ENCODE measurements at regions not wholly inside any gene's neighbourhood (a gene's known extent, or its start where the extent isn't known, plus 50 kb on each side); places are given as distances from the start of the nearest gene placed in this dataset.

DNA sequence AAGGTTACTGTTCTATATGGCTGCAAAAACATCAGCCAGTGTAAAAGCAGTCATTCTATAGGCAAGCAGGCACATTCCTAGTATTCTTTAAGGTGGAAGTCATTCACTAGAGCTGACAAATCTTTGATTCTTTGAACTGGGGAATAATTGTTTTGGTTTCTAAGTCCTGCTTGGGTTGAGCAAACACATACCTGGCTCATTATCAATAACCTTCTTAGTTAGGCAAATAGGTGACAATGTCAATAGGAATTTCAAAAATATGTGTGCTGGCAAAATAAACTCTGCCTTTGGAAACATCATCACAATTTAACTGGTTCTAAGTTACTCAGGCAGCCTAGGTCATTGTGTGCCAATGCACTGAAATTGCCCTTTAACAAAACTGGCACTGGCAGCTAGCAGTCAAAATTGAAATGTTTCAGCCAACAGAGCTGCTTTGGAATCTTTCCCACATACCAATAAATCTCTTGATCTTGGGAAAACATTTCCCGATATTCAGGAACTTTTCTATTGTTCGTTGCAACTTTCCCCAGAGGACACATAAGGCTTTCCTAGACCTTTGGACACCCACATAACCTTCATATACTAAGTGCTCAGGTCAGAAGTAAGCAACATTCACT, 402.0 kb upstream of the MMADHC start:
- TF ChIP-seq, protein P1, sequence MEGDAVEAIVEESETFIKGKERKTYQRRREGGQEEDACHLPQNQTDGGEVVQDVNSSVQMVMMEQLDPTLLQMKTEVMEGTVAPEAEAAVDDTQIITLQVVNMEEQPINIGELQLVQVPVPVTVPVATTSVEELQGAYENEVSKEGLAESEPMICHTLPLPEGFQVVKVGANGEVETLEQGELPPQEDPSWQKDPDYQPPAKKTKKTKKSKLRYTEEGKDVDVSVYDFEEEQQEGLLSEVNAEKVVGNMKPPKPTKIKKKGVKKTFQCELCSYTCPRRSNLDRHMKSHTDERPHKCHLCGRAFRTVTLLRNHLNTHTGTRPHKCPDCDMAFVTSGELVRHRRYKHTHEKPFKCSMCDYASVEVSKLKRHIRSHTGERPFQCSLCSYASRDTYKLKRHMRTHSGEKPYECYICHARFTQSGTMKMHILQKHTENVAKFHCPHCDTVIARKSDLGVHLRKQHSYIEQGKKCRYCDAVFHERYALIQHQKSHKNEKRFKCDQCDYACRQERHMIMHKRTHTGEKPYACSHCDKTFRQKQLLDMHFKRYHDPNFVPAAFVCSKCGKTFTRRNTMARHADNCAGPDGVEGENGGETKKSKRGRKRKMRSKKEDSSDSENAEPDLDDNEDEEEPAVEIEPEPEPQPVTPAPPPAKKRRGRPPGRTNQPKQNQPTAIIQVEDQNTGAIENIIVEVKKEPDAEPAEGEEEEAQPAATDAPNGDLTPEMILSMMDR (IDR thresholded peaks at IDR 0.05; ENCODE audit: unreplicated experiment): no peak
- Mint-ChIP-seq H3K4me3 (ENCODE audit: unreplicated experiment) (no peak overlapping the region), H3K27me3 (ENCODE audit: unreplicated experiment) (no peaks in the 10 kb centered on the region), H3K9me3 (ENCODE audit: unreplicated experiment) (no peaks in the 10 kb centered on the region), H3K4me1 (ENCODE audit: unreplicated experiment) (no peaks in the 10 kb centered on the region), H3K27ac (ENCODE audit: unreplicated experiment) (no peak overlapping the region), H3K36me3 (ENCODE audit: low read depth, unreplicated experiment) (no peaks in the 10 kb centered on the region)
- no peak for DNase-seq (ENCODE audit: low spot score)

DNA sequence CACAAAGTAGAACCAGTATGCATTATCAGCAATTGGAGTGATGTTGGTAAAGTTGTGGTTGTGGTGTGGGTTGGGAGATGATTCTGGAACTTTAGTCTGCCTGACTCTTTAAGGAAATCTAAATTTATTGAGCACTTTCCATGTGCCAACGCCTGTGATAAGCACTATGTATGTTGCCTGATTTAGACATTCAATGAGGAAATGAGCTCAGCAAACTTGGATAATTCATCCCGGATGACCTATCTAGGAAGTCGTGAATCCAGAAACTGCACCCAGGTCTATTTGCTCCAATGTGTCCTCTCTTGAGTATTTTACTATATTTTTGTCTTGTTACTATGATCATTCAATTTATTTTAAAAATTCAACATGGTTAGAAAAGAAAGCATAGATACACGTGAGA, 400.8 kb upstream of the MMADHC start:
- no peak for DNase-seq (ENCODE audit: low spot score)
- H3K4me3 Mint-ChIP-seq (ENCODE audit: unreplicated experiment): no peak overlapping the region
- no peaks in the 10 kb centered on the region for H3K9me3 Mint-ChIP-seq (ENCODE audit: unreplicated experiment)
- H3K27me3 Mint-ChIP-seq (ENCODE audit: unreplicated experiment): peaks cover 1% of the 10 kb centered on the region
- TF ChIP-seq, protein P1 (IDR thresholded peaks at IDR 0.05; ENCODE audit: unreplicated experiment): no peak
- H3K4me1 Mint-ChIP-seq (ENCODE audit: unreplicated experiment): no peaks in the 10 kb centered on the region
- H3K36me3 Mint-ChIP-seq (ENCODE audit: low read depth, unreplicated experiment): no peaks in the 10 kb centered on the region
- no peak overlapping the region for H3K27ac Mint-ChIP-seq (ENCODE audit: unreplicated experiment)

DNA sequence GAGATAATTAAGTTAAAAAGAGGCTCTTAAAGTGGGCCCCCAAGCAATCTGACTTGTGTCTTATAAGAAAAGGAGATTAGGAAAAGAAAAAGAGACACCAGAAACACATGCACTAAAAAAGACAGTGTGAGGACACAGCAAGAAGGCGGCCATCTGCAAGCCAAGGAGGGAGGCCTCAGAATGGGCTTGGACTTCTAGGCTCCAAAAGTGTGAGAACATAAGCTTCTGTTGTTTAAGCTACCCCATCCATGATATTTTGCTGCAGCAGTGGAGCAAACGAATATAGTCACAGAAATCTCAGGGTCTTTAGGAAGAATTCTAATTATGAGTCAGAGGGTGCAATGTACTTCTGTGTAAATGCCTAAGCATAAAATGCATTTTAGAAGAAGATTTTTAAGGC, 399.3 kb upstream of the MMADHC start:
- no peak overlapping the region for H3K4me3 Mint-ChIP-seq (ENCODE audit: unreplicated experiment)
- TF ChIP-seq, protein P1 (IDR thresholded peaks at IDR 0.05; ENCODE audit: unreplicated experiment): no peak
- no peaks in the 10 kb centered on the region for H3K4me1 Mint-ChIP-seq (ENCODE audit: unreplicated experiment)
- DNase-seq (ENCODE audit: low spot score): no peak
- no peaks in the 10 kb centered on the region for H3K9me3 Mint-ChIP-seq (ENCODE audit: unreplicated experiment)
- H3K27me3 Mint-ChIP-seq (ENCODE audit: unreplicated experiment): peaks cover 1% of the 10 kb centered on the region
- H3K27ac Mint-ChIP-seq (ENCODE audit: unreplicated experiment): no peak overlapping the region
- no peaks in the 10 kb centered on the region for H3K36me3 Mint-ChIP-seq (ENCODE audit: low read depth, unreplicated experiment)

DNA sequence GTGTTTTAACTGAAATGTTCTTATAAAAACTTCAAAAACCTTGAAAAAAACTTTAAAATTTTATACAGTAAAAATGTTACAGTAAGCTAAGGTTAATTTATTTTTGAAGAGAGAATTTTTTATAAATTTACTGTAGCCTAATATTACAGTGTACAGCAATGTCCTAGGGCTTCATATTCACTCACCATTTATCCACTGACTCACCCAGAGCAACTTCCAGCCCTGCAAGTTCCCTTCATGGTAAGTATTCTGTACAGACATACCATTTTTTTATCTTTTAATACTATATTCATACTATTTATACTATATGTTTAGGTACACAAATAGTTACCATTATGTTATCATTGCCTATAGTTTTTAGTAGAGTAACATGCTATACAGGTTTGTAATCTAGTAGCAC, 396.7 kb upstream of the MMADHC start:
- Mint-ChIP-seq H3K27me3 (ENCODE audit: unreplicated experiment) (peaks cover 1% of the 10 kb centered on the region), H3K4me3 (ENCODE audit: unreplicated experiment) (no peak overlapping the region), H3K9me3 (ENCODE audit: unreplicated experiment) (no peaks in the 10 kb centered on the region), H3K36me3 (ENCODE audit: low read depth, unreplicated experiment) (no peaks in the 10 kb centered on the region), H3K4me1 (ENCODE audit: unreplicated experiment) (no peaks in the 10 kb centered on the region), H3K27ac (ENCODE audit: unreplicated experiment) (no peak overlapping the region)
- no peak for DNase-seq (ENCODE audit: low spot score)
- TF ChIP-seq, protein P1 (IDR thresholded peaks at IDR 0.05; ENCODE audit: unreplicated experiment): no peak

DNA sequence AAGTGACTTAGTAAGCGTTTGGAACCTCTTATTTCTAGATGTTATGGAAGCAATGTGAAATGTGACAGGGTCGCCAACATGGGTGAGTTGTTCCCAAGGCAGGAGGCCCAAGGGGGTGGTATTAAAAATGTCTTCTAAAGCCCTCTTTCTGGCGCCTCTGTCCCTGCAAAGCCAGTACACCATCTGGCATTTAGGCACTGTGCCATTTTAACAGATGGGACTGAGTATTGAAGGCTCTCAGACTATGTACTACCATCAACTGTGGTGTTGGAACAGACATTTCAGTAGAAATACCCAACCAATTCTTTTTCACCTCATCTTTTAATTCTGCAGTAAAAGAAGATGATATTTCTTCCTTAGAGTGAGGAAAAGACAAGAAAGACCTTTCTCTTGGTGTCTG, 384.5 kb upstream of the MMADHC start:
- Mint-ChIP-seq H3K27me3 (ENCODE audit: unreplicated experiment) (no peaks in the 10 kb centered on the region), H3K9me3 (ENCODE audit: unreplicated experiment) (no peaks in the 10 kb centered on the region), H3K27ac (ENCODE audit: unreplicated experiment) (no peak overlapping the region), H3K4me1 (ENCODE audit: unreplicated experiment) (no peaks in the 10 kb centered on the region), H3K36me3 (ENCODE audit: low read depth, unreplicated experiment) (no peaks in the 10 kb centered on the region), H3K4me3 (ENCODE audit: unreplicated experiment) (no peak overlapping the region)
- DNase-seq (ENCODE audit: low spot score): no peak
- TF ChIP-seq, protein P1 (IDR thresholded peaks at IDR 0.05; ENCODE audit: unreplicated experiment): no peak
